A549 (cell line): ENCODE measurements at regions not wholly inside any gene's neighbourhood (a gene's known extent, or its start where the extent isn't known, plus 50 kb on each side); places are given as distances from the start of the nearest gene placed in this dataset.

Experiments used
- ATAC-seq, 2 experiments: fragments of 200-7000 bp in 1 of 2; fragments of >200 bp in 1 of 2; cut with Nextera tagmentation in 1 of 2; cut with Tn5 transposase in 1 of 2; 3 replicates each; pipeline versions ENCODE4 v1.8.0 to v1.9.1; 2018 to 2020; ENCODE audit warnings: mild to moderate bottlenecking in 1 of 2, moderate library complexity in 1 of 2
- CTCF ChIA-PET: fragments of 300-600 bp; sonication (Branson Sonifier 250); formaldehyde crosslinking; extraction: SDS; loops from one replicate; lab custom pipeline; 2021; ENCODE audit warnings: antibody characterized with exemption, inconsistent platforms; lab: Yijun Ruan, JAX
- POLR2A ChIA-PET: fragments of 350-600 bp; formaldehyde crosslinking; extraction: SDS; loops from one replicate; lab custom pipeline; 2021; ENCODE audit warnings: antibody characterized with exemption, inconsistent platforms; lab: Yijun Ruan, JAX
- DNase-seq, 2 experiments: peaks; one replicate each; pipeline versions ENCODE4 v3.0.0 to v3.0.0-alpha.2; 2011 to 2016; ENCODE audit warnings: low read depth in 1 of 2, low spot score in 1 of 2
- FAIRE-seq: peaks from 2 replicates; lab custom pipeline; 2011; peaks lifted over from hg19 to GRCh38; lab: Jason Lieb, UNC
- H3K27ac ChIP-seq, 2 experiments: fragments of >200 bp; sonication (Bioruptor Twin); formaldehyde crosslinking; 3 replicates each; pipeline ENCODE4 v1.5.1; 2016 to 2017
- H3K4me1 ChIP-seq: fragments of >200 bp; sonication (Bioruptor Twin); formaldehyde crosslinking; 3 replicates; pipeline ENCODE4 v1.6.1; 2016
- H3K4me2 ChIP-seq: fragments of >200 bp; sonication (Bioruptor Twin); formaldehyde crosslinking; 3 replicates; pipeline ENCODE4 v1.6.1; 2016
- H3K4me3 ChIP-seq: fragments of >200 bp; sonication (Bioruptor Twin); formaldehyde crosslinking; 3 replicates; pipeline ENCODE4 v1.5.1; 2016
- H3K9me3 ChIP-seq: fragments of >200 bp; sonication (Bioruptor Twin); formaldehyde crosslinking; 3 replicates; pipeline ENCODE4 v1.6.1; 2016
- ATOH8 ChIP-seq: fragments of 250-450 bp; sonication (Bioruptor Pico); IDR thresholded peaks from 2 replicates; pipeline ENCODE4 v1.5.0; 2020; ENCODE audit warnings: low read depth, mild to moderate bottlenecking, moderate library complexity
- BHLHE40 ChIP-seq: IDR thresholded peaks from 2 replicates; pipeline ENCODE4 v1.6.1; 2012; ENCODE audit warnings: low read depth, low read length, inconsistent platforms
- CEBPB ChIP-seq, 2 experiments: fragments of >200 bp in 1 of 2; sonication (Bioruptor Twin) in 1 of 2; formaldehyde crosslinking in 1 of 2; IDR thresholded peaks; 2 replicates each; pipeline ENCODE4 v1.6.1; 2012 to 2016
- CHD2 ChIP-seq: fragments of 150-350 bp; IDR thresholded peaks from 2 replicates; pipeline ENCODE4 v1.6.1; 2014; ENCODE audit warnings: low read length; ENCODE audit not compliant: partially characterized antibody
- CHD4 ChIP-seq: fragments of 200-600 bp; sonication (generic); IDR thresholded peaks from 2 replicates; pipeline ENCODE4 v1.6.1; 2016; ENCODE audit warnings: antibody characterized with exemption, mild to moderate bottlenecking, borderline replicate concordance
- EHF ChIP-seq: fragments of 250-450 bp; sonication (Bioruptor Pico); IDR thresholded peaks from 2 replicates; pipeline ENCODE4 v1.5.0; 2020; ENCODE audit warnings: mild to moderate bottlenecking
- EHMT2 ChIP-seq: fragments of 200-600 bp; sonication (generic); IDR thresholded peaks from 2 replicates; pipeline ENCODE4 v1.6.1; 2016; ENCODE audit warnings: antibody characterized with exemption, low read depth, mild to moderate bottlenecking, moderate library complexity
- EP300 ChIP-seq, 2 experiments: fragments of >200 bp; sonication (Bioruptor Twin); formaldehyde crosslinking; IDR thresholded peaks; 2 replicates in 1 of 2; 3 replicates in 1 of 2; pipeline ENCODE4 v1.6.1; 2016 to 2017
- ESRRA ChIP-seq: fragments of 150-350 bp; IDR thresholded peaks from 2 replicates; pipeline ENCODE4 v1.6.1; 2014; ENCODE audit warnings: mild to moderate bottlenecking, low read length, borderline replicate concordance
- FOSB ChIP-seq: fragments of 250-450 bp; sonication (Bioruptor Pico); IDR thresholded peaks from 2 replicates; pipeline ENCODE4 v1.5.0; 2020; ENCODE audit warnings: mild to moderate bottlenecking, moderate library complexity
- FOSL2 ChIP-seq, 2 experiments: fragments of 450-650 bp in 1 of 2; fragments of >200 bp in 1 of 2; sonication (Bioruptor Twin) in 1 of 2; formaldehyde crosslinking; IDR thresholded peaks; 2 replicates each; pipeline versions ENCODE4 v1.5.0 to v1.6.1; 2016 to 2020; ENCODE audit warnings: mild to moderate bottlenecking in 1 of 2, moderate library complexity in 1 of 2
- FOXS1 ChIP-seq: fragments of 250-450 bp; sonication (Bioruptor Pico); IDR thresholded peaks from 2 replicates; pipeline ENCODE4 v1.5.0; 2020; ENCODE audit warnings: mild to moderate bottlenecking, moderate library complexity
- GATA3 ChIP-seq: IDR thresholded peaks from 2 replicates; pipeline ENCODE4 v1.6.1; 2012; ENCODE audit warnings: borderline replicate concordance
- HDAC2 ChIP-seq: fragments of 200-600 bp; sonication (generic); IDR thresholded peaks from 2 replicates; pipeline ENCODE4 v1.6.1; 2016
- HES2 ChIP-seq: fragments of >200 bp; sonication (Bioruptor Twin); formaldehyde crosslinking; IDR thresholded peaks from 2 replicates; pipeline ENCODE4 v1.6.1; 2016
- HMGXB4 ChIP-seq: fragments of 250-450 bp; sonication (Bioruptor Pico); IDR thresholded peaks from 2 replicates; pipeline ENCODE4 v1.5.0; 2021; ENCODE audit warnings: mild to moderate bottlenecking, moderate library complexity, borderline replicate concordance
- JUN ChIP-seq, 2 experiments: fragments of >200 bp; sonication (Bioruptor Twin); formaldehyde crosslinking; IDR thresholded peaks; 2 replicates in 1 of 2; 3 replicates in 1 of 2; pipeline ENCODE4 v1.6.1; 2016 to 2017
- JUNB ChIP-seq: fragments of >200 bp; sonication (Bioruptor Twin); formaldehyde crosslinking; IDR thresholded peaks from 2 replicates; pipeline ENCODE4 v1.6.1; 2016
- KDM1A ChIP-seq: fragments of 200-600 bp; sonication (generic); IDR thresholded peaks from 2 replicates; pipeline ENCODE4 v1.6.1; 2016; ENCODE audit warnings: low read depth, mild to moderate bottlenecking
- MAZ ChIP-seq: fragments of 150-350 bp; IDR thresholded peaks from 2 replicates; pipeline ENCODE4 v1.6.1; 2014; ENCODE audit warnings: antibody characterized with exemption, low read depth, low read length, borderline replicate concordance
- NFE2L2 ChIP-seq: fragments of 150-350 bp; conservative IDR thresholded peaks from 2 replicates; pipeline ENCODE4 v1.6.1; 2014; ENCODE audit warnings: low read length
- POLR2A ChIP-seq: IDR thresholded peaks from 2 replicates; pipeline ENCODE4 v1.6.1; 2012; ENCODE audit warnings: mild to moderate bottlenecking, low read length
- RAD21 ChIP-seq, 2 experiments: fragments of >200 bp in 1 of 2; sonication (Bioruptor Twin) in 1 of 2; formaldehyde crosslinking in 1 of 2; IDR thresholded peaks in 1 of 2; conservative IDR thresholded peaks in 1 of 2; 2 replicates in 1 of 2; 3 replicates in 1 of 2; pipeline ENCODE4 v1.6.1; 2012 to 2018; ENCODE audit warnings: inconsistent platforms in 1 of 2
- RCOR1 ChIP-seq: fragments of 150-350 bp; IDR thresholded peaks from 2 replicates; pipeline ENCODE4 v1.6.1; 2014; ENCODE audit warnings: antibody characterized with exemption, low read length, low read depth
- RFX5 ChIP-seq: fragments of 450-650 bp; IDR thresholded peaks from 2 replicates; pipeline ENCODE4 v1.7.1; 2014; ENCODE audit warnings: antibody characterized with exemption, mild to moderate bottlenecking, moderate library complexity
- RNF2 ChIP-seq: fragments of 200-600 bp; sonication (generic); IDR thresholded peaks from 2 replicates; pipeline ENCODE4 v1.6.1; 2016; ENCODE audit warnings: low read depth, mild to moderate bottlenecking, antibody characterized with exemption, moderate library complexity, borderline replicate concordance
- SREBF2 ChIP-seq: fragments of 450-650 bp; IDR thresholded peaks from 2 replicates; pipeline ENCODE4 v1.6.1; 2014; ENCODE audit warnings: mild to moderate bottlenecking, moderate library complexity
- TP53 ChIP-seq: fragments of 250-450 bp; sonication (Bioruptor Pico); IDR thresholded peaks from 2 replicates; pipeline ENCODE4 v1.5.0; 2021; ENCODE audit warnings: mild to moderate bottlenecking, moderate library complexity
- ZC3H11A ChIP-seq: fragments of 450-650 bp; IDR thresholded peaks from 2 replicates; pipeline ENCODE4 v1.6.1; 2014; ENCODE audit warnings: antibody characterized with exemption, mild to moderate bottlenecking
- ZFP36 ChIP-seq: fragments of 450-650 bp; IDR thresholded peaks from 2 replicates; pipeline ENCODE4 v1.6.1; 2014; ENCODE audit warnings: borderline replicate concordance; ENCODE audit not compliant: partially characterized antibody
- ZSCAN20 ChIP-seq: fragments of 250-450 bp; sonication (Bioruptor Pico); IDR thresholded peaks from 2 replicates; pipeline ENCODE4 v1.8.0; 2022; ENCODE audit warnings: mild to moderate bottlenecking, moderate library complexity
- WGBS: methylation state at CpG from one replicate; pipeline ENCODE4 v1.1.6; 2017; ENCODE audit errors: missing lambda C conversion rate; 5-methylcytosine and 5-hydroxymethylcytosine counted together

GRCh38 chr12:90074086-90074485 is 365.4 kb upstream of the ATP2B1 start (continued):
- TF ChIP-seq GATA3, result no peak

- Histone ChIP-seq H3K4me1 (no peaks in the 10 kb centered on the region), H3K4me3 (no peak overlapping the region), H3K4me2 (no peak overlapping the region), H3K27ac (no peak overlapping the region), H3K9me3 (no peaks in the 10 kb centered on the region)
- TF ChIP-seq ATOH8 (CRISPR knock-in tag) (no peak), POLR2A (no peak), EHF (CRISPR knock-in tag) (no peak), CHD2 (no peak), ZC3H11A (no peak), RCOR1 (no peak), EP300 (IDR thresholded peaks at IDR 0.05) (no peak), CHD4 (no peak), KDM1A (no peak), HES2 (no peak), JUNB (no peak), CEBPB (IDR thresholded peaks at IDR 0.05) (no peak), FOSL2 (IDR thresholded peaks at IDR 0.05) (no peak), FOSL2 (CRISPR knock-in tag; IDR thresholded peaks at IDR 0.05) (no peak), MAZ (no peak), NFE2L2 (no peak), RAD21 (conservative IDR thresholded peaks at IDR 0.05 in 1 of 2, IDR thresholded peaks at IDR 0.05 in 1 of 2) (no peak), HMGXB4 (CRISPR knock-in tag) (no peak), FOXS1 (CRISPR knock-in tag) (no peak), RNF2 (no peak)
- DNase-seq (no peak), ATAC-seq (no peak), FAIRE-seq (no peak)
- ChIA-PET CTCF (no interaction called here), POLR2A (no interaction called here)
- WGBS, result 85% methylated on average over 8 of the region's 8 CpGs
Observed at GRCh38 chr12:90071996-90072395, 363.4 kb upstream of the ATP2B1 start.

- H3K27ac ChIP-seq, result no peak overlapping the region
- 99% methylated on average over 2 of the region's 2 CpGs for WGBS
- H3K9me3 ChIP-seq, result no peaks in the 10 kb centered on the region
- TF ChIP-seq CHD2 (no peak), HDAC2 (no peak), ESRRA (no peak), SREBF2 (no peak), RFX5 (no peak), BHLHE40 (no peak), RNF2 (no peak), EP300 (IDR thresholded peaks at IDR 0.05) (no peak), ZSCAN20 (CRISPR knock-in tag) (no peak), EHMT2 (no peak), JUN (IDR thresholded peaks at IDR 0.05) (no peak), FOSB (CRISPR knock-in tag) (no peak), FOXS1 (CRISPR knock-in tag) (no peak), ZFP36 (no peak), CEBPB (IDR thresholded peaks at IDR 0.05) (no peak), JUNB (no peak), TP53 (CRISPR knock-in tag) (no peak)
- POLR2A ChIA-PET, result no interaction called here
- DNase-seq (no peak), ATAC-seq (no peak), FAIRE-seq (no peak)
- H3K4me1 ChIP-seq, result no peaks in the 10 kb centered on the region
- CTCF ChIA-PET, result interaction anchor here (0.6 kb wide), 1 partner anchor 470 kb away, joined by 3 read pairs; no protein-coding TSS in a partner anchor
- H3K4me2 ChIP-seq, result no peak overlapping the region
- H3K4me3 ChIP-seq, result no peak overlapping the region
Observed at GRCh38 chr12:90069711-90070110, 361.1 kb upstream of the ATP2B1 start.
